C4-2B (cell line): ENCODE measurements at regions not wholly inside any gene's neighbourhood (a gene's known extent, or its start where the extent isn't known, plus 50 kb on each side); places are given as distances from the start of the nearest gene placed in this dataset.

Source experiments
- H3K27ac ChIP-seq: fragments of 450-650 bp; 2 replicates; pipeline ENCODE4 v1.5.1; 2017
- ZFX ChIP-seq: fragments of 450-650 bp; IDR thresholded peaks from 2 replicates; pipeline ENCODE4 v1.6.1; 2017
- TF ChIP-seq, protein P1 (sequence below): fragments of 450-650 bp; conservative IDR thresholded peaks from 2 replicates; pipeline ENCODE4 v1.5.1; 2017; ENCODE audit warnings: mild to moderate bottlenecking

DNA sequence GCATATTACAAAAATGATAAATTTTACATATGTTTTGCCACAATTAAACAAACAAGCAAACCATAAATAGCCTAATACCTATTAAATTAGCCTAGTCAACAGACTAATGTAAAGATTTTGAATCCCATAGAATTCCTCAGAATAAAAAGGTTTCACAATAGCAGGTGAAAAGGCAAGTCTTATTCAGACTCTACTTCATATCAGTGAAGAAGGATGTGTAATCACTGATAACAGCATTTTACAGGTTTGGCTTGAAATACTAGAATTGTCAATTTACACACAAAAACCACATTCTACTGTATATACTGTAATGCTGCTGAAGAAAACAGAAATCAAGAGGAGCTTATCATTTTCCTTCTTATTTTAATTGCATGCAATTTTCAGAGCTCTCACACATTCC, 90.8 kb upstream of the SSTR1 start:
- no peak overlapping the region for H3K27ac ChIP-seq
- TF ChIP-seq ZFX: no peak
- TF ChIP-seq, protein P1, sequence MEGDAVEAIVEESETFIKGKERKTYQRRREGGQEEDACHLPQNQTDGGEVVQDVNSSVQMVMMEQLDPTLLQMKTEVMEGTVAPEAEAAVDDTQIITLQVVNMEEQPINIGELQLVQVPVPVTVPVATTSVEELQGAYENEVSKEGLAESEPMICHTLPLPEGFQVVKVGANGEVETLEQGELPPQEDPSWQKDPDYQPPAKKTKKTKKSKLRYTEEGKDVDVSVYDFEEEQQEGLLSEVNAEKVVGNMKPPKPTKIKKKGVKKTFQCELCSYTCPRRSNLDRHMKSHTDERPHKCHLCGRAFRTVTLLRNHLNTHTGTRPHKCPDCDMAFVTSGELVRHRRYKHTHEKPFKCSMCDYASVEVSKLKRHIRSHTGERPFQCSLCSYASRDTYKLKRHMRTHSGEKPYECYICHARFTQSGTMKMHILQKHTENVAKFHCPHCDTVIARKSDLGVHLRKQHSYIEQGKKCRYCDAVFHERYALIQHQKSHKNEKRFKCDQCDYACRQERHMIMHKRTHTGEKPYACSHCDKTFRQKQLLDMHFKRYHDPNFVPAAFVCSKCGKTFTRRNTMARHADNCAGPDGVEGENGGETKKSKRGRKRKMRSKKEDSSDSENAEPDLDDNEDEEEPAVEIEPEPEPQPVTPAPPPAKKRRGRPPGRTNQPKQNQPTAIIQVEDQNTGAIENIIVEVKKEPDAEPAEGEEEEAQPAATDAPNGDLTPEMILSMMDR: no peak

DNA sequence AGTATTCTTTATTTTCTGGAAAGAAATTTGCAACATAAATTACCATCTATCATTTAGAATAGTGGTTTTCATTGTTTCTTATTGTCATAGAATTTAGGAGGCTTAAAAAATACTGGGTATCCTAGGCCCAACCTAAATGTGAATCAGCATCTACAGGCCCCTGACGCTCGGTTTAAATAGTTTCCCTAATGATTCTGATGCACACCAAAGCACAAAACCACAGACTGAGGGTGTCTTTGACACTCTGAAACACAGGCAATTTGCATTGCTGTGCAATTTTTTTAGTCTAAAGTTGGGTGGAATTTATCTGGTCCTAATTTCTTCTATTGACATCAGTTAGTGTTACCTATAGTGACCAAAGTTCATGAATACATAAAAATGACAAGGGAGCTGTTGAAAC, 87.6 kb upstream of the SSTR1 start:
- H3K27ac ChIP-seq: no peak overlapping the region
- TF ChIP-seq, protein P1: no peak
- TF ChIP-seq ZFX: no peak

GRCh38 chr14:38121320-38122020, 86.2 kb upstream of the SSTR1 start:
- no peak overlapping the region for H3K27ac ChIP-seq
- TF ChIP-seq, protein P1: no peak
- TF ChIP-seq ZFX: no peak

GRCh38 chr14:38122241-38122640, 85.5 kb upstream of the SSTR1 start:
- no peak overlapping the region for H3K27ac ChIP-seq
- TF ChIP-seq ZFX: no peak
- TF ChIP-seq, protein P1: no peak

- no peak overlapping the region for H3K27ac ChIP-seq
- no peak for TF ChIP-seq ZFX
- TF ChIP-seq, protein P1: no peak
Observed at GRCh38 chr14:38124506-38124905, 83.2 kb upstream of the SSTR1 start.

DNA sequence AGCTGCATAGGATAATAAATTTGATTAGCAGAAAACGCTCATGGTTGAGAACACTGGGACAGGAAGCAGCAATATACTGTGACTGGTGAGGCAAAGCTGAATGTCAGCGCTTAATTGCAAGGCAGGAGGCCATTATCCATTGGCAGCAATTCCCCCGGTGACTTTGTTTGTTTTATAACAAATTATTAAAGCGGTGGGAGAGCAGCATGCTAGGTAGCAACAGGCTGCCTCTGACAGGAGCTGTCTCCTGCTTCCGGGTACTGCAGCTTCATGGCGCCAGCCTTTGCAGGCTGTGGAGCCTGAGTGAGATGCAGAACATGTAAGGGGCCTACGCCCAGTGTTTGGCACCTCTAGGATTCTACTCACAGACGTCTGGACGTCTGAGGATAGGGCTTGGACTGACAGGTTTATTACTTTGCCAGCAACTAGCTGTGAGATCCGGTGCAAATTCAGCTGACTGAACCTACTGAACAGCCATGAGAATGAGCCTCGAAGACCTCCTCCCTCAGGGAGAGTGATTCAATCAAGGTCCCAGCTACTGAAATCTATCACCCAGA, 82.1 kb upstream of the SSTR1 start:
- no peak overlapping the region for H3K27ac ChIP-seq
- TF ChIP-seq ZFX: no peak
- TF ChIP-seq, protein P1: no peak

DNA sequence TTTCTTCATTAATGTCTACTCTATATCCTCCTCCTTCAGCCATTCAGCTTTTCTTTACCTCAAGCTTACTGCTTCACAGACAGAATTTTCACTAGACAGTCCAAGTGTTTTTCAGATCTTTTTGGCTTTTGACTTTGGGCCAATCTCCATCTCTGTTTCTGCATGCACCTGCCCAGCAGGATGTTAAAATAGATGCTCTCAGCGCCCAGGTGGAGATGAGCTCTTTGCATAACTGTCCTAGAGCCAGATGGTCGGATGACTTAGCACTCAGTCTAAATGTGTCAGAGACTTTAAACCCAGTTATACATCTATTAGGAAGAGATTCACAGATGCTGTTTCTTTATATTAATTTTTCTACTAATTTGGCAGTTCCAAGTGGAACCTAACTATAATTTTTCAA, 80.3 kb upstream of the SSTR1 start:
- no peak overlapping the region for H3K27ac ChIP-seq
- no peak for TF ChIP-seq ZFX
- TF ChIP-seq, protein P1: no peak
